GM23248 (cell line): ENCODE measurements at regions not wholly inside any gene's neighbourhood (a gene's known extent, or its start where the extent isn't known, plus 50 kb on each side); places are given as distances from the start of the nearest gene placed in this dataset.

Experiments
- EZH2 ChIP-seq: fragments of 200-600 bp; sonication (generic); IDR thresholded peaks from 2 replicates; pipeline ENCODE4 v1.6.1; 2018; ENCODE audit warnings: antibody characterized with exemption, mild to moderate bottlenecking; ENCODE audit not compliant: insufficient read depth, poor library complexity, severe bottlenecking
- EZH2phosphoT487 ChIP-seq: fragments of 200-600 bp; sonication (generic); IDR thresholded peaks from 2 replicates; pipeline ENCODE4 v1.6.1; 2018; ENCODE audit warnings: antibody characterized with exemption, moderate library complexity, mild to moderate bottlenecking, low read depth; ENCODE audit not compliant: insufficient read depth

- TF ChIP-seq EZH2 (no peak), EZH2phosphoT487 (no peak)
These were observed 251.0 kb downstream of the CDH11 start for GRCh38 chr16:64870859-64871258.
